ENCODE measurements at regions not wholly inside any gene's neighbourhood (a gene's known extent, or its start where the extent isn't known, plus 50 kb on each side); places are given as distances from the start of the nearest gene placed in this dataset.

DNA sequence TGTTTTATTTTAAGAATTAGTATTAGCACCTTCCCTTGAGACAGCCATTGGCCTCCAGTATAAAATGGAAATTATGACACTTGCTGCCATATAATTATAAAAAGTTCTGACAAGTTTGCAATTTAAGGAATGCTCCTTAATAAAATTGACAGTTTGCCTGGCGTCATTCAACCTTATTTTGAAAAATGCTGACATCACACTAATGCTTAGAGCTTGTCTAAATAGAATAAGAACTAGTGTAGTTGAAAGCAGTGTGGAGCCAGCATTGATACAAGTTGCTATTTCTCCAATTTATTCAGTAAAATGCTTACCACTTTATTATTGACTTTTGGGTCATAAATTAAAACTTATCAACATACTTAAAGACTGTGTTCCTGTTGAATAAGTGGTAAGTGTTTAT lies 54.3 kb upstream of the ARX start:
- ChIA-PET CTCF (ENCODE audit: low intra/inter-chr PET ratio) (no interaction called here), POLR2A (no interaction called here)
- Histone ChIP-seq H3K9ac (ENCODE audit: insufficient read depth in 1 of 2, low read depth in 2 of 2, low read length in 2 of 2) (no peak overlapping the region), H2AFZ (ENCODE audit: low read depth, low read length) (no peak overlapping the region), H3K4me3 (no peak overlapping the region), H3K36me3 (ENCODE audit: control insufficient read depth, insufficient read depth, low read length) (no peaks in the 10 kb centered on the region), H3K79me2 (ENCODE audit: control insufficient read depth, insufficient read depth, low read length) (no peaks in the 10 kb centered on the region), H3K27ac (ENCODE audit: extremely low read depth, low read depth, low read length) (no peak overlapping the region), H4K20me1 (replicated peaks; ENCODE audit: control insufficient read depth, insufficient read depth, low read length) (no peaks in the 10 kb centered on the region), H3K4me2 (ENCODE audit: insufficient read depth, low read length) (no peak overlapping the region), H3K9me3 (replicated peaks; ENCODE audit: control insufficient read depth, insufficient read depth, low read depth, low read length) (no peaks in the 10 kb centered on the region), H3K9me1 (ENCODE audit: control insufficient read depth, insufficient read depth, low read length) (no peaks in the 10 kb centered on the region), H3K27me3 (ENCODE audit: control insufficient read depth in 2 of 2, insufficient read depth in 2 of 2, low read length in 2 of 2) (no peaks in the 10 kb centered on the region), H3K4me1 (replicated peaks in 1 of 2; ENCODE audit: control insufficient read depth in 2 of 2, insufficient read depth in 2 of 2, low read length in 2 of 2) (no peaks in the 10 kb centered on the region; a peak in 1 of 5 replicates)
- in situ Hi-C loops (cut with MboI), result no loop called here
- intact Hi-C loops (cut with micrococcal nuclease), result no loop called here
- BruUV-seq (replicated peaks), result no TSS peak
- FAIRE-seq (no peak), DNase-seq (ENCODE audit: extremely low read depth in 1 of 4, low spot score in 3 of 4) (no peak), ATAC-seq (no peak)
- 0% methylated on average over 1 of the region's 1 CpG for WGBS (ENCODE audit: insufficient coverage, low coverage, missing lambda C conversion rate)
- no peak for TF ChIP-seq IRF2 (CRISPR knock-in tag; IDR thresholded peaks at IDR 0.05)
- TF ChIP-seq HMG20B (CRISPR knock-in tag; IDR thresholded peaks at IDR 0.05), result no peak
- no peak for TF ChIP-seq NFRKB (IDR thresholded peaks at IDR 0.05; ENCODE audit: low read depth)
- TF ChIP-seq NFE2L1 (tag; IDR thresholded peaks at IDR 0.05; ENCODE audit: borderline replicate concordance, low read depth), result no peak
- no peak for TF ChIP-seq CREB5 (CRISPR knock-in tag; IDR thresholded peaks at IDR 0.05)
- TF ChIP-seq E4F1 (CRISPR knock-in tag; IDR thresholded peaks at IDR 0.05; ENCODE audit: borderline replicate concordance), result no peak
- TF ChIP-seq C11orf30 (IDR thresholded peaks at IDR 0.05; ENCODE audit: low read depth), result peak; percentile 53; the same call in 1 of the 2 replicates
- TF ChIP-seq EGR1 (conservative IDR thresholded peaks at IDR 0.05), result no peak
- no peak for TF ChIP-seq KDM4B (IDR thresholded peaks at IDR 0.05; ENCODE audit: borderline replicate concordance in 2 of 2, low read depth in 1 of 2)
- peak; percentile 52 for TF ChIP-seq MAFG (tag; conservative IDR thresholded peaks at IDR 0.05)
- no peak for TF ChIP-seq FOS (IDR thresholded peaks at IDR 0.05; ENCODE audit: extremely low read depth, insufficient read length)
- no peak for TF ChIP-seq HIVEP1 (CRISPR knock-in tag; IDR thresholded peaks at IDR 0.05)
- TF ChIP-seq, protein P1, sequence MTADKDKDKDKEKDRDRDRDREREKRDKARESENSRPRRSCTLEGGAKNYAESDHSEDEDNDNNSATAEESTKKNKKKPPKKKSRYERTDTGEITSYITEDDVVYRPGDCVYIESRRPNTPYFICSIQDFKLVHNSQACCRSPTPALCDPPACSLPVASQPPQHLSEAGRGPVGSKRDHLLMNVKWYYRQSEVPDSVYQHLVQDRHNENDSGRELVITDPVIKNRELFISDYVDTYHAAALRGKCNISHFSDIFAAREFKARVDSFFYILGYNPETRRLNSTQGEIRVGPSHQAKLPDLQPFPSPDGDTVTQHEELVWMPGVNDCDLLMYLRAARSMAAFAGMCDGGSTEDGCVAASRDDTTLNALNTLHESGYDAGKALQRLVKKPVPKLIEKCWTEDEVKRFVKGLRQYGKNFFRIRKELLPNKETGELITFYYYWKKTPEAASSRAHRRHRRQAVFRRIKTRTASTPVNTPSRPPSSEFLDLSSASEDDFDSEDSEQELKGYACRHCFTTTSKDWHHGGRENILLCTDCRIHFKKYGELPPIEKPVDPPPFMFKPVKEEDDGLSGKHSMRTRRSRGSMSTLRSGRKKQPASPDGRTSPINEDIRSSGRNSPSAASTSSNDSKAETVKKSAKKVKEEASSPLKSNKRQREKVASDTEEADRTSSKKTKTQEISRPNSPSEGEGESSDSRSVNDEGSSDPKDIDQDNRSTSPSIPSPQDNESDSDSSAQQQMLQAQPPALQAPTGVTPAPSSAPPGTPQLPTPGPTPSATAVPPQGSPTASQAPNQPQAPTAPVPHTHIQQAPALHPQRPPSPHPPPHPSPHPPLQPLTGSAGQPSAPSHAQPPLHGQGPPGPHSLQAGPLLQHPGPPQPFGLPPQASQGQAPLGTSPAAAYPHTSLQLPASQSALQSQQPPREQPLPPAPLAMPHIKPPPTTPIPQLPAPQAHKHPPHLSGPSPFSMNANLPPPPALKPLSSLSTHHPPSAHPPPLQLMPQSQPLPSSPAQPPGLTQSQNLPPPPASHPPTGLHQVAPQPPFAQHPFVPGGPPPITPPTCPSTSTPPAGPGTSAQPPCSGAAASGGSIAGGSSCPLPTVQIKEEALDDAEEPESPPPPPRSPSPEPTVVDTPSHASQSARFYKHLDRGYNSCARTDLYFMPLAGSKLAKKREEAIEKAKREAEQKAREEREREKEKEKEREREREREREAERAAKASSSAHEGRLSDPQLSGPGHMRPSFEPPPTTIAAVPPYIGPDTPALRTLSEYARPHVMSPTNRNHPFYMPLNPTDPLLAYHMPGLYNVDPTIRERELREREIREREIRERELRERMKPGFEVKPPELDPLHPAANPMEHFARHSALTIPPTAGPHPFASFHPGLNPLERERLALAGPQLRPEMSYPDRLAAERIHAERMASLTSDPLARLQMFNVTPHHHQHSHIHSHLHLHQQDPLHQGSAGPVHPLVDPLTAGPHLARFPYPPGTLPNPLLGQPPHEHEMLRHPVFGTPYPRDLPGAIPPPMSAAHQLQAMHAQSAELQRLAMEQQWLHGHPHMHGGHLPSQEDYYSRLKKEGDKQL (CRISPR knock-in tag; IDR thresholded peaks at IDR 0.05; ENCODE audit: borderline replicate concordance), result no peak
- TF ChIP-seq MAFF (IDR thresholded peaks at IDR 0.05; ENCODE audit: low read length), result peak; percentile 68
- no peak for TF ChIP-seq GATAD2B (IDR thresholded peaks at IDR 0.05; ENCODE audit: borderline replicate concordance)
- TF ChIP-seq ZNF444 (CRISPR knock-in tag; IDR thresholded peaks at IDR 0.05), result no peak
